ENCODE measurements at regions not wholly inside any gene's neighbourhood (a gene's known extent, or its start where the extent isn't known, plus 50 kb on each side); places are given as distances from the start of the nearest gene placed in this dataset.

GRCh38 chr7:94823947-94824346, 83.4 kb upstream of the PPP1R9A start:
- no peak overlapping the region for H3K4me3 Mint-ChIP-seq

GRCh38 chr7:94829987-94830386, 77.4 kb upstream of the PPP1R9A start:
- Histone ChIP-seq H3K27me3 (ENCODE audit: control insufficient read depth in 1 of 2, insufficient read depth in 2 of 2, low read length in 2 of 2) (no peaks in the 10 kb centered on the region), H3K27ac (ENCODE audit: low read depth in 1 of 2, low read length in 2 of 2) (no peak overlapping the region), H3K9me3 (ENCODE audit: control insufficient read depth in 1 of 2, insufficient read depth in 1 of 2, low read length in 2 of 2) (peaks cover 0 to 6% of the 10 kb centered on the region in 2 experiments), H3K4me1 (ENCODE audit: insufficient read depth, low read length) (no peaks in the 10 kb centered on the region), H3K36me3 (ENCODE audit: insufficient read depth, low read length) (no peaks in the 10 kb centered on the region), H3K4me3 (ENCODE audit: low read length) (no peak overlapping the region)
- Mint-ChIP-seq H3K36me3 (ENCODE audit: low read depth) (no peaks in the 10 kb centered on the region), H3K9me3 (no peaks in the 10 kb centered on the region), H3K27me3 (no peaks in the 10 kb centered on the region), H3K27ac (no peak overlapping the region), H3K4me1 (ENCODE audit: low read depth) (no peaks in the 10 kb centered on the region), H3K4me3 (no peak overlapping the region)
- ChIA-PET POLR2A (no interaction called here), CTCF (no interaction called here)
- no peak for TF ChIP-seq CTCF (IDR thresholded peaks at IDR 0.05)
- intact Hi-C loops (cut with DNase I, micrococcal nuclease) = no loop called here
- ATAC-seq (ENCODE audit: poor library complexity) (no peak), DNase-seq (no peak)

More at GRCh38 chr7:94823947-94824346, 83.4 kb upstream of the PPP1R9A start:
- Mint-ChIP-seq H3K36me3 (ENCODE audit: low read depth) (no peaks in the 10 kb centered on the region), H3K4me1 (ENCODE audit: low read depth) (no peaks in the 10 kb centered on the region), H3K9me3 (peaks cover 4% of the 10 kb centered on the region), H3K27me3 (no peaks in the 10 kb centered on the region), H3K27ac (no peak overlapping the region)
- ATAC-seq (ENCODE audit: poor library complexity) (no peak), DNase-seq (no peak)
- H3K27ac ChIP-seq (ENCODE audit: low read depth in 1 of 2, low read length in 2 of 2) = no peak overlapping the region
- H3K36me3 ChIP-seq (ENCODE audit: insufficient read depth, low read length) = no peaks in the 10 kb centered on the region
- H3K27me3 ChIP-seq (ENCODE audit: control insufficient read depth in 1 of 2, insufficient read depth in 2 of 2, low read length in 2 of 2) = no peaks in the 10 kb centered on the region
- intact Hi-C loops (cut with DNase I, micrococcal nuclease) = no loop called here
- TF ChIP-seq CTCF (IDR thresholded peaks at IDR 0.05) = no peak
- H3K4me3 ChIP-seq (ENCODE audit: low read length) = no peak overlapping the region
- no peaks in the 10 kb centered on the region for H3K4me1 ChIP-seq (ENCODE audit: insufficient read depth, low read length)
- no peaks in the 10 kb centered on the region for H3K9me3 ChIP-seq (ENCODE audit: control insufficient read depth in 1 of 2, insufficient read depth in 1 of 2, low read length in 2 of 2)
- POLR2A ChIA-PET = no interaction called here
- CTCF ChIA-PET = no interaction called here

GRCh38 chr7:94832051-94832450, 75.3 kb upstream of the PPP1R9A start:
- no peak overlapping the region for H3K27ac Mint-ChIP-seq
- Histone ChIP-seq H3K27ac (ENCODE audit: low read depth in 1 of 2, low read length in 2 of 2) (no peak overlapping the region), H3K36me3 (ENCODE audit: insufficient read depth, low read length) (no peaks in the 10 kb centered on the region), H3K9me3 (ENCODE audit: control insufficient read depth in 1 of 2, insufficient read depth in 1 of 2, low read length in 2 of 2) (peaks cover 0 to 15% of the 10 kb centered on the region in 2 experiments), H3K4me3 (ENCODE audit: low read length) (no peak overlapping the region), H3K27me3 (ENCODE audit: control insufficient read depth in 1 of 2, insufficient read depth in 2 of 2, low read length in 2 of 2) (no peaks in the 10 kb centered on the region), H3K4me1 (ENCODE audit: insufficient read depth, low read length) (no peaks in the 10 kb centered on the region)
- no peaks in the 10 kb centered on the region for H3K4me1 Mint-ChIP-seq (ENCODE audit: low read depth)
- no peak overlapping the region for H3K4me3 Mint-ChIP-seq
- ATAC-seq (ENCODE audit: poor library complexity) = no peak
- intact Hi-C loops (cut with DNase I, micrococcal nuclease) = no loop called here
- CTCF ChIA-PET = no interaction called here
- H3K9me3 Mint-ChIP-seq = no peaks in the 10 kb centered on the region
- H3K27me3 Mint-ChIP-seq = no peaks in the 10 kb centered on the region
- no peaks in the 10 kb centered on the region for H3K36me3 Mint-ChIP-seq (ENCODE audit: low read depth)
- DNase-seq = no peak
- no peak for TF ChIP-seq CTCF (IDR thresholded peaks at IDR 0.05)
- POLR2A ChIA-PET = no interaction called here

Measured in CD4-positive, alpha-beta T cell (primary cell).